ENCODE measurements at regions not wholly inside any gene's neighbourhood (a gene's known extent, or its start where the extent isn't known, plus 50 kb on each side); places are given as distances from the start of the nearest gene placed in this dataset.

GRCh38 chr2:56515399-56515798 is 331.6 kb downstream of the CCDC85A start:
- no peak for TF ChIP-seq CTCF (IDR thresholded peaks at IDR 0.05)
- no peak for TF ChIP-seq POLR2A (IDR thresholded peaks at IDR 0.05)
- no peak for TF ChIP-seq EP300 (IDR thresholded peaks at IDR 0.05)

Measured in tibial nerve (tissue), 4 donors.